Neural progenitor cell (in vitro differentiated cells): ENCODE measurements at regions not wholly inside any gene's neighbourhood (a gene's known extent, or its start where the extent isn't known, plus 50 kb on each side); places are given as distances from the start of the nearest gene placed in this dataset.

Source experiments
- DNase-seq: peaks from one replicate; pipeline ENCODE4 v3.0.0-alpha.2; 2016; ENCODE audit warnings: low spot score
- H2AFZ ChIP-seq: fragments of 200-600 bp; sonication (generic); replicated peaks from 2 replicates; pipeline ENCODE4 v1.6.1; 2016; ENCODE audit warnings: antibody characterized with exemption
- H3F3A ChIP-seq: fragments of 200-600 bp; sonication (generic); 2 replicates; pipeline ENCODE4 v1.6.1; 2016; ENCODE audit warnings: antibody characterized with exemption, low read depth
- H3K27ac ChIP-seq: fragments of 200-600 bp; sonication (generic); 2 replicates; pipeline ENCODE4 v1.5.1; 2016; ENCODE audit warnings: mild to moderate bottlenecking
- H3K27me3 ChIP-seq: fragments of 200-600 bp; sonication (generic); 2 replicates; pipeline ENCODE4 v1.6.1; 2016; ENCODE audit warnings: mild to moderate bottlenecking, moderate library complexity
- H3K36me3 ChIP-seq: fragments of 200-600 bp; sonication (generic); 2 replicates; pipeline ENCODE4 v1.5.1; 2016
- H3K4me1 ChIP-seq: fragments of 200-600 bp; sonication (generic); 2 replicates; pipeline ENCODE4 v1.6.1; 2016; ENCODE audit warnings: mixed run types
- H3K4me2 ChIP-seq: fragments of 200-600 bp; sonication (generic); 2 replicates; pipeline ENCODE4 v1.6.1; 2016
- H3K4me3 ChIP-seq: fragments of 200-600 bp; sonication (generic); 2 replicates; pipeline ENCODE4 v1.5.1; 2016
- H3K79me2 ChIP-seq: fragments of 200-600 bp; sonication (generic); 2 replicates; pipeline ENCODE4 v1.6.1; 2016; ENCODE audit warnings: low read depth
- H3K9ac ChIP-seq: fragments of 200-600 bp; sonication (generic); 2 replicates; pipeline ENCODE4 v1.6.1; 2016
- H3K9me3 ChIP-seq: fragments of 200-600 bp; sonication (generic); 2 replicates; pipeline ENCODE4 v1.5.1; 2016; ENCODE audit warnings: low read depth
- H4K20me1 ChIP-seq: fragments of 200-600 bp; sonication (generic); 2 replicates; pipeline ENCODE4 v1.6.1; 2016; ENCODE audit warnings: low read depth
- H3K27ac Mint-ChIP-seq: 3 replicates; pipeline ENCODE4 v1.8.0; 2021; ENCODE audit warnings: mixed read lengths
- H3K27me3 Mint-ChIP-seq: 2 replicates; pipeline ENCODE4 v1.8.0; 2022; ENCODE audit warnings: low read depth, mild to moderate bottlenecking, inconsistent platforms, moderate library complexity, mixed read lengths; ENCODE audit not compliant: insufficient read depth
- H3K36me3 Mint-ChIP-seq: 3 replicates; pipeline ENCODE4 v1.8.0; 2021; ENCODE audit warnings: mixed read lengths
- H3K4me1 Mint-ChIP-seq: 3 replicates; pipeline ENCODE4 v1.8.0; 2021; ENCODE audit warnings: mixed read lengths
- H3K4me3 Mint-ChIP-seq: 3 replicates; pipeline ENCODE4 v1.8.0; 2021; ENCODE audit warnings: mild to moderate bottlenecking, moderate library complexity, mixed read lengths
- H3K9me3 Mint-ChIP-seq: 3 replicates; pipeline ENCODE4 v1.8.0; 2020; ENCODE audit warnings: mixed read lengths
- CTCF ChIP-seq: fragments of 200-600 bp; sonication (generic); IDR thresholded peaks from 2 replicates; pipeline ENCODE4 v1.5.1; 2017; ENCODE audit warnings: antibody characterized with exemption, mild to moderate bottlenecking
- EZH2 ChIP-seq: fragments of 200-600 bp; sonication (generic); IDR thresholded peaks from 2 replicates; pipeline ENCODE4 v1.6.1; 2017; ENCODE audit warnings: antibody characterized with exemption, mild to moderate bottlenecking, moderate library complexity
- EZH2phosphoT487 ChIP-seq: fragments of 200-600 bp; sonication (generic); IDR thresholded peaks from 2 replicates; pipeline ENCODE4 v1.6.1; 2017; ENCODE audit warnings: antibody characterized with exemption

GRCh38 chr14:101248840-101249675 lies 312.2 kb upstream of the DIO3 start:
- no peak overlapping the region for H3K4me2 ChIP-seq
- Mint-ChIP-seq H3K36me3 (no peaks in the 10 kb centered on the region), H3K27me3 (no peaks in the 10 kb centered on the region), H3K4me1 (no peaks in the 10 kb centered on the region), H3K9me3 (peaks cover 2% of the 10 kb centered on the region), H3K4me3 (no peak overlapping the region), H3K27ac (no peak overlapping the region)
- TF ChIP-seq EZH2 (no peak), CTCF (no peak), EZH2phosphoT487 (no peak)
- H3K36me3 ChIP-seq: no peaks in the 10 kb centered on the region
- no peak overlapping the region for H3K4me3 ChIP-seq
- H3K9ac ChIP-seq: no peak overlapping the region
- no peaks in the 10 kb centered on the region for H4K20me1 ChIP-seq
- H3K27me3 ChIP-seq: no peaks in the 10 kb centered on the region
- H3K79me2 ChIP-seq: no peaks in the 10 kb centered on the region
- no peaks in the 10 kb centered on the region for H3K9me3 ChIP-seq
- H3K27ac ChIP-seq: no peak overlapping the region
- no peaks in the 10 kb centered on the region for H3K4me1 ChIP-seq
- no peak overlapping the region for H2AFZ ChIP-seq
- no peaks in the 10 kb centered on the region for H3F3A ChIP-seq
- no peak for DNase-seq

- H3K4me2 ChIP-seq: no peak overlapping the region
- no peak overlapping the region for H3K4me3 ChIP-seq
- Mint-ChIP-seq H3K36me3 (no peaks in the 10 kb centered on the region), H3K4me1 (no peaks in the 10 kb centered on the region), H3K27me3 (peaks cover 3% of the 10 kb centered on the region), H3K4me3 (no peak overlapping the region), H3K27ac (no peak overlapping the region), H3K9me3 (peaks cover 2% of the 10 kb centered on the region)
- DNase-seq: no peak
- no peaks in the 10 kb centered on the region for H3K9me3 ChIP-seq
- no peaks in the 10 kb centered on the region for H3K79me2 ChIP-seq
- H3K27me3 ChIP-seq: no peaks in the 10 kb centered on the region
- no peaks in the 10 kb centered on the region for H3F3A ChIP-seq
- no peaks in the 10 kb centered on the region for H4K20me1 ChIP-seq
- H3K9ac ChIP-seq: no peak overlapping the region
- H2AFZ ChIP-seq: no peak overlapping the region
- no peaks in the 10 kb centered on the region for H3K4me1 ChIP-seq
- TF ChIP-seq EZH2: no peak
- no peak for TF ChIP-seq EZH2phosphoT487
- no peak for TF ChIP-seq CTCF
- no peak overlapping the region for H3K27ac ChIP-seq
- no peaks in the 10 kb centered on the region for H3K36me3 ChIP-seq
Measured at GRCh38 chr14:101249676-101250036, 311.6 kb upstream of the DIO3 start.

GRCh38 chr14:101250336-101250947 lies 310.9 kb upstream of the DIO3 start:
- H3K27me3 Mint-ChIP-seq: peaks cover 3% of the 10 kb centered on the region
- Histone ChIP-seq H2AFZ (no peak overlapping the region), H3K9me3 (no peaks in the 10 kb centered on the region), H3K79me2 (no peaks in the 10 kb centered on the region), H3K4me1 (no peaks in the 10 kb centered on the region), H3K36me3 (no peaks in the 10 kb centered on the region), H3K27me3 (no peaks in the 10 kb centered on the region), H3K4me2 (no peak overlapping the region), H3K9ac (no peak overlapping the region), H3F3A (no peaks in the 10 kb centered on the region), H3K27ac (no peak overlapping the region), H4K20me1 (no peaks in the 10 kb centered on the region), H3K4me3 (no peak overlapping the region)
- H3K36me3 Mint-ChIP-seq: no peaks in the 10 kb centered on the region
- no peaks in the 10 kb centered on the region for H3K4me1 Mint-ChIP-seq
- TF ChIP-seq EZH2phosphoT487 (no peak), CTCF (no peak), EZH2 (no peak)
- peaks cover 2% of the 10 kb centered on the region for H3K9me3 Mint-ChIP-seq
- no peak overlapping the region for H3K27ac Mint-ChIP-seq
- no peak overlapping the region for H3K4me3 Mint-ChIP-seq
- DNase-seq: no peak
